Jurkat, Clone E6-1 (cell line): ENCODE measurements at regions not wholly inside any gene's neighbourhood (a gene's known extent, or its start where the extent isn't known, plus 50 kb on each side); places are given as distances from the start of the nearest gene placed in this dataset.

Experiments used
- DNase-seq: peaks from one replicate; pipeline ENCODE4 v3.0.0-alpha.2; 2011; ENCODE audit warnings: low read depth, low spot score
- H3K4me3 ChIP-seq: 2 replicates; pipeline ENCODE4 v1.5.1; 2011; ENCODE audit warnings: mild to moderate bottlenecking, low read length, control low read depth, moderate library complexity

DNA sequence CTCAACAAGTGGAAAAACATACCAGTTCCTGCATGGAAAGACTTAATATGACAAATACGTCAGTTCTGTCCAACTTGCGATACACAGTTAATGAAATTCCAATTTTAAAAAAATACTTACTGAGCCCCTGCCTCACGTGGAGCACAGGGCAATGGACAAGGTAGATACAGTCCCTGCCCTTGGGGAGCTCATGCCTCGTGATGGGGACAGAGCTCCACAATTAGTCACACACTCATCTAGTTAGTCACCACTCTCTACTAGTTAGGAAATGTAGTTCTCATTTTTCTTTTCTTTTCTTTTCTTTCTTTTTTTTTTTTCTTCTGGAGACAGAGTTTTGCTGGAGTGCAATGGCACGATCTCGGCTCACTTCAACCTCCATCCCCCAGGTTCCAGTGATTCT is 74.7 kb upstream of the CDH5 start:
- DNase-seq, result no peak
- H3K4me3 ChIP-seq, result no peak overlapping the region

DNA sequence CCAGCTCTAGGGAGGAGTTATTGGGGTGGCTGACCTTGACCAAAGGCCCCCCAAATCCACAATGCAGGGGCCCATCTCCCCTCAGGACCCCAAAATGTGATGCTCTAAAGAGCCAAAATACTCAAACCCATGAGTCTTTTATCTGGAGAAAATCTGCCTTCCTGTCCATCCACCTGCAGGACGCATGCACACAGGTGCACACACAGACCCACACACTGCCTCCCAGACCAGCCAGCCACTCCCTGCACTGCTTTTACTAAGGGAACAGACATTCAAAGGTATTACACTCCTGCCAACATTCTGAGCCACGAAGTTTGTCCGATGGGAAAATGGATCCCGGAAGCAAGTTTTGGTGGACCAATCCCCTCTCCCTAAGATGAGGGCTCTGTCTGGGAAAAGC is 76.1 kb upstream of the CDH5 start:
- no peak for DNase-seq
- H3K4me3 ChIP-seq, result no peak overlapping the region

DNA sequence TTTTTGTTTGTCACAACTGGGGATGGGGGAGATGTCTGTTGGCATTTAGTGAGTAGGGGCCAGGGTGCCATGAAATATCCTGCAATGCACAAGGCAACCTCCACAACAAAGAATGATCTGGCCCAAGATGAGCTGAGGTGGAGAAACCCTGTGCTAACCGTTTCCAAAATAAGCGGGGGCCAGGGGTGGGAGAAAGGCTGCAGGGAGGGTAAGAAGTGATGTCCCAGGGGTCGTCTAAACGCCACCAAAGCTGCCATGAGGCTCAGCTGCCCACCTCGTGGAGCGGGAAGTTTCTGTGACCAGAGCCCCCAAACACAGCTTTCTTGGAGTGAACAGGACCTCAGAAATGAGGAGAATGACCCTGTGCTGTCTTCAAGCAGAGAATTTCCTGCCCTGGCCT is 76.5 kb upstream of the CDH5 start:
- no peak overlapping the region for H3K4me3 ChIP-seq
- no peak for DNase-seq

DNA sequence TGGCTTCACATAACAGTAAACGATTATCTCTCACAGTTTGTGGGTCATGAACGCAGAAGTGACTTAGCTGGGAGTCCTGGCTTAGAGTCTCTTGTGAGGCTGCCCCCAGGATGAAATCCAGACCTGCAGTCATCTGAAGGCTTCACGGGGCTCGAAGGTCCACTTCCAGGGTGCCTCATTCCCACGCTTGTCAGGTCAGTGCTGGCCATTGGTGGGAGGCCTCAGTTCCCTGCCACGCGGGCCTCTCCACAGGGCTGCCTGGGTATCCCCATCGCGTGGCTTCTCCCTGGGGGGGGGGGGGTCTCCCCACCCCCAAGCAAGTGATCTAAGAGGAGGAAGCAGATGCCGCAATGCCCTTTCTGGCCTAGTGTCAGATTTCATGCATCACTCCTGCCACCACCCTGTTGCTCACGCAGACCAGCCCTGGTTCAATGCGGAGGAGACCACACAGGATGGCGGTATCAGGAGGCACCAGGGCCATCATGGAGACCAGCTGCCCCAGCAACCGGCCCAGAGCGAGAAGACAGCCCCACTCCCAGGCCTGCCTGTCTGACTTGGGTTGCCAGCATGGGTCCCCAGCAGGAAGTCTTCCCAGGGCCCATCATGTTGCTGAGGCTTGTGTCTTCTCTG is 77.3 kb upstream of the CDH5 start:
- no peak overlapping the region for H3K4me3 ChIP-seq
- DNase-seq, result no peak

DNA sequence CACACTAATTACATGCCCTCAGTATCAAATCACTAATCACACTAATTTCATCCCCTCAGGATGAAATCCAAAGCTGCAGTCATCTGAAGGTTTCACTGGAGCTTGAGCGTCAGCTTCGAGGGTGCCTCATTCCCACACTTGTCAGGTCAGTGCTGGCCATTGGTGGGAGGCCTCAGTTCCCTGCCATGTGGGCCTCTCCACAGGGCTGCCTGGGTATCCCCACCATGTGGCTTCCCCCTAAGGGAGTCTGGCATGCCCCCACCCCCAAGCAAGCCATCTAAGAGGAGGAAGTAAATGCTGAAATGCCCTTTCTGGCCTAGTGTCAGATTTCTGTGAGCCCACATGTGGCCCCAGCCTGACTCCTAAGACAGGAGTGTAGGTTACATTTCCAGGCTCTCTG is 78.6 kb upstream of the CDH5 start:
- no peak overlapping the region for H3K4me3 ChIP-seq
- no peak for DNase-seq

DNA sequence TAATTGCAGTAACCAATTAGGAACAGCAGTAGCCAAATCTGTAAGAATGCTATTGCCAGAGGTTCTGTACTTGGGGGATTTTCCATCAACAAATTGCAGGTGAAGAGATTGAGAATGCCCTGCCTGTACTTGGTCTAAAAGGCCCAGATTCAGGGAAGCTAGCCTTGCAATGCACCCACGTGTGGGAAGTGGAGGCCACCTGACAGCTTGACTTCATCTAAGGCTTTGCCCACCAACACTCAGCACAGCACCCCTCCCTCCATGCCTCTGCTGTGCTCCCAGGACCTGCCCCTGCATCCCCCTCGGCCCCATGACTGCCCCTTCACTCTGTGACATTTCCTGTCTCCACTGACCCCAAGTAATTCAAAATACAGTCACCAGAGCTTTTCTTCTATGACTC is 79.1 kb upstream of the CDH5 start:
- DNase-seq, result no peak

DNA sequence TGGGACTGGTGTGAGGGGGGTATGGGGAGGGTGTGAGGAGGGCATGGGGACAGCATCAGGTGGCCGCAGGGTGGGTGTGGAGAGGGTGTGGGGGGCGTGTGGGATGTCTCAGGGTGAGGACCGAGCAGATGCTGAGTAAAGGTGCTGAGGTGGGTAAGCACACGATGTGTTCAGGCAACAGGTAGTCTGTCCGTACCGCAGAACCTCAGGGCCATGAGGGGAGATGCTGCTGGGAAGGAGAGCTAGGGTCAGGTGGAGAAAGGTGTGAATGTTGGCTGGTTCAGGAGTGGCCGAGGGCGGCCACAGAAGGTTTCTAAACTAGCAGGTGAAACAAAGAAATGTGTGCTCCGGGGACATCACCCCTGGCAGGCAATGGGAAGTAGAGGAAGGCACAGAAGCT is 80.0 kb upstream of the CDH5 start:
- no peak overlapping the region for H3K4me3 ChIP-seq
- no peak for DNase-seq

More for the DNA sequence above, 79.1 kb upstream of the CDH5 start:
- H3K4me3 ChIP-seq, result no peak overlapping the region

DNA sequence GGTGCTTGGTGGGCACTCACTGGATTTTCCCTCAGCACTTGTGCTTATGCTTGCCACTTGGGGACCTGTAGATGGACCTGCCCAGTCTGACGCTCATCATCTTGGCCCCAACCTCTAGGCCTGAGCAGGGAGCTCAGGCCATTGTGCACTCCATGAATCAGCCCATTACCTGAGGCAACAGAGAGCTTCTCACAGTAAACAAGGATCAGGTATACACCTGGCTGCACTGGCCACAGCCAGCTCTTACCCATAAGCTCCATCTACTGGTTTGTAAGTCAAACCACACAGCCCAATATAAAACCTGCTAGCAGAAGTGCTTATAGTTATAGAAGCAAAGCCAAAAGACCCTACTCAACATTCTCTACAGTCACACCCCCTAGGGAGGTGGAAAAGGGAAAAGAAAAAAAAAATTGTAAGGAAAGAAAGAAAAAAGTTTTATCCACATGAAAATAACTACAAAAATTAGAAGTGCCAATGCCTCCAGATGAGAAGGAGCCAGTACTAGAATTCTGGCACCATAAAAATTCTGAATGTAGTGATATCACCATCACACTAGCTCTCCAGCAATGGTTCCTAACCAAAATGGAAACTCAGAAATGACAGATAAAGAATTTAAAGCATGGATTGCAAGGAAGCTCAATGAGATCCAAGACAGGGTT is 87.8 kb upstream of the CDH5 start:
- DNase-seq, result no peak
- H3K4me3 ChIP-seq, result no peak overlapping the region

DNA sequence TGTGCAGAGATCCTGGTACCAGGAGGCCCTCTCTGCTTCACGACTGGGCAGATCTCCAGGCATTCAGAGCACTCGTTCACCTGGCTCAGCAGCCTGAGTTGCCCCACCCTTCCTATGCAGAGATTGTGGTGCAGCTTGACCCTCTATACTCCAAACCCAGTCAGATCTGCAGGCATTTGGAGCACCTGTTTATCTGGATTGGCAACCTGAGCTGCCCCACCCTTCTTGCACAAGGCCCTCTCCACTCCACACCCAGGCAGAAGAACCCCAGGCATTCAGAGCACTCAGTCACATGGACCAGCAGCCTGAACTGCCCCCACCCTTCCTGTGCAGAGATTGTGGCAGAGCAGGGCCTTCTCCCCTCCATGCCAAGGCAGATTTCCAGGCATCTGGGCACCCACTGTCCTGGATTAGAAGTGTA is 88.4 kb upstream of the CDH5 start:
- no peak for DNase-seq
- no peak overlapping the region for H3K4me3 ChIP-seq

DNA sequence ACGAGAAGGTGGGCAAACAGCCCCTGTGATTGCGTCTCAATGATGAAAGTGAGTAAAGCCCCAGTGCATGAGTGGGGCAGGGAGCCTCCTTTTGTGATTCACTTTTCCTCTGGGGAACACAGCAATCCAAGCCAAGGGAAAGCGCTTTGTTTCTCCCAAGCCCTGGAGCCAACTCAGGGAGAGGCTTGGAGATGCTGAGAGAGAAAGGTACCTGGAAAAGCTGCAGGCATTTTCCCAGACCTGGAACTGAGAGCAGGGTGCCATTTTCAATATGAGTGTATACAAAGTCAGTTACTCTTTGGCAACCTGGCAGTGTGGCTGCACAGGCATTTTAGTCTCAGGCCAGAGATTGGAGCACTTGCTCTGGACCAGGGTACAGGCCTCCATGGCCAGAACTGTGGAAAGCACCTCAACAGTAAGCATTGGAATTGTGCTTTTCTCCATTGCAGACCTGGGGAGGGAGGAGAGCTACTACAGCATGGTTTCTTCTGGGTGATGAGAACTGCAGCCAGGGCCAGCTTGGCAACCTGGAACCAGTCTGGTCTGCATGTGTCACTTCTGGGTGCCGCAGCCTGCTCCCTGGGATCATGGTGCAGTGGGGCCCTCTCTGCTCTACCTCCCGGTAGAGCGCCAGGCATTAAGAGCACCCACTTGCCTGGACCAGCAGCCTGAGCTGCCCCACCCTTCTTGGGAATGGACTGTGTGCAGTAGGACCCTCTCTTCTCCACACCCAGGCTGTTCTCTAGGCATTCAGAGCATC is 89.0 kb upstream of the CDH5 start:
- H3K4me3 ChIP-seq, result no peak overlapping the region
- DNase-seq, result no peak

DNA sequence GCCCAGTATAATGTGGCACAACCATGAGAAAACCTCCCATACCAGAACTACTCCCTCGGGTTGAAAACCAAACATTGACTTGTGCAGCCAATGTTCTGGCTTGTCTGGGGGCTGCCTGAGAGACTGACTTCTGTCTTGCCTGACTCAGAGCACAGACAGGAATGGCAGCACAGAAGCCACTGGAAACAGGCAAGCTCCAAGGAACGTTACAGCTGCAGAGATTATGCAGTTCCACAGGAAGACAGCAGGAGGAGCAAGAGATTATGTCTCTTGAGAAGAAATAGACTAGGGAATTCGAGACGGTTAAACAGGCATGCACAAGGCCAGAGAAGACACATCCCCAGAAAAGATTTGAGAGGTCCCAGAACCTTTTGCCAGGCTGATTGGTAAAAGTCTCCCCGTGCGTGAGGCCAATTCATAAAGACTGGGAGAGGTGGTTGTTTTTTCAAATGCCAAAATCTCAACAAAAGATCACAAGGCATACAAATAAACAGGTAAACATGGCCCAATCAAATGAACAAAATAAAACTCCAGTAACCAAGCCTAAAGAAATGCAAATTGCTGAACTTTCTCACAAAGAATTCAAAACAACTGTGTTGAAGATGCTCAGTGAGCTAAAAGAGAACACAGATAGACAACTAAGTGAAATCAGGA is 90.6 kb upstream of the CDH5 start:
- no peak overlapping the region for H3K4me3 ChIP-seq
- peak; percentile 36 for DNase-seq

DNA sequence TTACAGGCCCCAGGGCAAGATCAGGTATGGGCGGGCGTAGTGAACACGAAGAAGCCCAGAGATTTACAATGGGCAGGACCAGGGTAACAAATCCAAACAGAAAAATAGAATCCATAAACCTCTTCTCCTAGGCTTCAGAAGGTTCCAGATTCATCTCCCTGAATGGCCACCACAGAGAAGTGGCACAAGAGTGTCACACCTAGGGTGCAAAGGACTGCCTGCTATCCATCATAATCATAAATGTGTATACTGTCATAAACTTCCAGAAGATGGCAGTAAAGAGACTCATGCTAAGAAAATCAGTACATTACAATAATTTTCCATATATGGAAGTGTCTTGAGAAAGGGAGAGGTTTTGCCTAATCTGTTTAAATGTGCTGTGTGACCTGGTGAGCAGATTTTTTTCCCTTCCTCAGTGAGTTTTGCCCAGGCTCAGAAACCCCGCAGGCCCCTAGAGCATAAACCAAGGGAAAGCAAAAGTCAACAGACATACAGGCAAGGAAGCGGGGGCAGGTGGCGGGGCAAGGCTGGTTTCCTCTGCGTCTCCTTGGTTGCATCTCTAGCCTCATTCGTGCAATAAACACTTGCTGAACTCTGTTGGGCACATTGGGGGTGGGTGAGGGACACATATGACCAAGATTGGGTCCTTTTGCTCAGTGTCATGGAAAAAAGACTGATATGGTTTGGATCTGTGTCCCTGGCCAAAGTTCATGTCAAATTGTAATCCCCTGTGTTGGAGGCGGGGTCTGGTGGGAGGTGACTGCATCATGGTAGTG is 92.0 kb upstream of the CDH5 start:
- H3K4me3 ChIP-seq, result no peak overlapping the region
- DNase-seq, result peak; percentile 42

DNA sequence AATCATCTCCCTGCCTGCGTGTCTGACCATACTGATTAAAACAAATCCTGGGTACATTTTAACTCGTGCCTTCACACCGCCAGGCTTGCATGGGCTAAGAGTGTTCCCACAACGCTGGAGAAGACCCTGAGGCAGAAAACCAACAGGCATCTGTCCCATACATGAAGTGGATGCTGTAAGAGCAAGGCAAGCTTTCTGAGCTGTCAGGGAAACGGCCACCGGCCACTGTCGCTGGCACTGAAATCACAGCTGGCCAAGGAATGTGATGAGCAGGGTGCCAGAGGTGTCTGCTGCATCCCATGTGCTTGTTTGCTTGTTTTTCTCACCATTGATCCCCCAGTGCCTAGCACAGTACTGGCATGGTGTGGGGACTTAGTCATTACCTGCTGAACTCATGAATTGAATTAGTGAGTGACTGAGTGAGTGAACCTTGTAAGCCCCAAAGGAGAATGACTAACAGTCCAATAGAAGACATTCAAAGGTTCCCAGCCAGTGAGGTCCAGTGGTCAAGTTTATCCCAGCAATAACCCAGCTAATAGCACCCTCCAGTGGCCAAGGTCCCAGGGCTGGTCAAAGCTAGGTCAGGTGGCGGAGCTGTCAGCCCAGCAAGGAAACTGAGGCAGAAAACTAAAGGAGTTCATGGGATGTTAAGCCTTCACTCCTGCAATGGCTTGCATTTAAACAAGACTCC is 92.7 kb upstream of the CDH5 start:
- DNase-seq, result no peak
- no peak overlapping the region for H3K4me3 ChIP-seq

DNA sequence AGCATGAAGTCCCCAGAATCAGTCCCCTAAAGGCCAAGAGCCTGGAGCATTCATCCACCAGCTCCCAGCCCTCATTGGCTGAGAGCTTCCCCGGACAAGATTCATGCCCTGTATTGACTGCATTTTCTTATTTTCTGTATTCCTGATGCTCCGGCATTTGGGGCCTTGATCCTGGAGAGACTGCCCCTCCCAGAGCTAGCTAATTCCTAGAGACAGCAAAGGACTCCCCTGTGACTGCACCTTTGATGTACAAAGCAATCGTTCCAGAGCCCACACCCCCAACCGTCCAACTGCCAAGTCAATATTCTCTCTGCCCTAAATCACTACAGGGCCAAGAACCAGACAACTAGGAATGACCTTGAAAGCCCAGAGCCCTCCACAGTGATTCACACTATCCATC is 93.4 kb upstream of the CDH5 start:
- DNase-seq, result no peak
- no peak overlapping the region for H3K4me3 ChIP-seq

DNA sequence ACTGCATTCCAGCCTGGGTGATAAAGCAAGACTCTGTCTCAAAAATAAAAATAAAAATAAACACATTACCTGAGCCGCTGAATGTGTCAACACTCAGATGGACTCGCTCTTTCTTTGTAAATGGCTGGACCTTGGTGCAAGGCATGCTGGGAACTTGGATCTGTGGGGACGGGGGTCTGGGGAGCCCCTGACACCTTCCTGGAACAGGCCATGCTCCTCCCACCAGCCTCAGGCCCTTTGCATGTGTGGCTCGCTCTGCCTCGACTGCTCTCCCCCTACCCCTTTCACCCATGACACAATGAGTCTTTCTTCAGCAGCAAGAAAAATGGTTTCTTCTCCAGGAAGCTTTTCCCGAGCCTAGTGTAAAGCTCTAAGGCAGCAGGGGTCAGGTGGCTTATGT is 94.0 kb upstream of the CDH5 start:
- no peak overlapping the region for H3K4me3 ChIP-seq
- no peak for DNase-seq

DNA sequence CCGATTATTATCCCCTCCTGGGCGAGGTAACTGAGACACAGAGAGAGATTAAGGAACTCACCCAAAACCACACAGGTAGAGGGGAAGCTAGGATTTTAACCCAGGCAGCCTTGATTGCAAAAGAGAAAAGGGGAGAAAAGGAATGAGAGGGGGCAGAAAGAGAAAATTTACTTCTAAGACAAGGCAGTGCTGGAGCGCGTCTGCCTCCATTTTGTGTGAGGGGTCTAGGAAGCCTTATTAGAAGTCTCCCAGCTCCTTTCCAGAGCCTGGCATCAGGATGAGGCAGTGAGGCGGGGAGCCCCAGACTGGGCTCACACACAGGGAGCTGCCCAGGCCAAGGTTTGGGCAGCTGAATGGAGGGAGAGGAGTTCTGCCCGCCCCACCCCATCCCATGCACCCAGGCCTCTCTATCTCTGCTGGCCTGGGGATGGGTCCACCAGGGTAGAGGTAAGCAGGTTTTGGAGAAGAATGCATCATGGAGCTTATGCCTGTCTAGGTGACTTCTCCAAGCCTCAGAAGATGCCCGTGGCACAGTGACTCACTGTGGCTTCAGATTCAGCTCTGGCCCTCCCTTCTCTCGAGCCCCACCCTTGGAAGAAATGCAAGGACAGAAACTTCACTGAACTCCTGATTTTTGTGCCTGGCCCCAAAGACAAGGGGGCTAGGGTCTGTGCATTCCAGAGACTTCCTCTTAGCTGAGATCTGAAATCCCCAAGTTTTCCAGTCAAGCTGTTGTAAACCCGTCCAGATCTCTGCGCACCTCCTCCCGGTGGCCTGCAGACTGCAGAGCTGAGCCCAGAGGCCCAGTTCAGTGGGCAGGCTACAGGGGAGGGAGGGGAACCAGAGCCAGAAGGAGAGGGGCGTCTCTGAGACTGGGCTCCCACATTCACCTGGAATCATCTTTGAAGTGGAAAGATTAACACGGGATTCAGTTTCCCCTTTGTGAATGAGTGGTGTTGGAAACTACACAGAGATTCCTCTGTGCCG is 95.1 kb upstream of the CDH5 start:
- DNase-seq, result no peak
- H3K4me3 ChIP-seq, result no peak overlapping the region

DNA sequence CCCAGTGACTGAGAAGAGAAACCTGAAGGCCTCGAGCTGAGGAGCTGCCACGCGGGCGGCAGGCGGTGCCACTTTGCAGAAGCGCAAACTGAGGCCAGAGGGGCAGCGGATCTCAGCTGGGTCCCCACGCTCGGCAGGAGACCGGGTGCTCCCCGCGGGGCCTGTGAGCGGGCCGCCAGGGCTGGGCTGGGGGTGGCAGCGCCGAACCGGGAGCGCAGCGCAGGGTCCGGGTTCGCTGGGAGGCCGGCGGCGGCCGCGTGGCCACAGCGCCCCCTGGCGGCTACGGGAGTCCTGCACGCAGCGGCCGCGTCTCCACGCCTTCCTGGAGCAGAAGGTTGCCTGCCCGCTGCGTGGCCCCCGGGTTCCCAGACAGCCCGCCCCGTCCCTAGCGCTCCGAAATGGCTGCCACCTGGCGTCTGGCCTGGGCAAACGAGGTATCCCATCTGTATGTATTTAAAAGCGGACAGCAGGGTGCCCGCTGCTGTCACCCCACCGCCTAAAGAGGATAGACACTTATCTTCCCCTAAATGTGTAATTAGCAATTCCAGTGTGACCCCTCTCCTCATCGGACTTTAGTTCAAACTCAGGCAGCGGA is 96.1 kb upstream of the CDH5 start:
- no peak overlapping the region for H3K4me3 ChIP-seq
- DNase-seq, result peak; percentile 14
